GM12872 (cell line): ENCODE measurements at regions not wholly inside any gene's neighbourhood (a gene's known extent, or its start where the extent isn't known, plus 50 kb on each side); places are given as distances from the start of the nearest gene placed in this dataset.

Source experiments
- TF ChIP-seq, protein P1 (sequence below): IDR thresholded peaks from 3 replicates; pipeline ENCODE4 v1.5.1; 2011; ENCODE audit warnings: low read depth, mild to moderate bottlenecking, low read length, moderate library complexity; ENCODE audit not compliant: insufficient read depth

DNA sequence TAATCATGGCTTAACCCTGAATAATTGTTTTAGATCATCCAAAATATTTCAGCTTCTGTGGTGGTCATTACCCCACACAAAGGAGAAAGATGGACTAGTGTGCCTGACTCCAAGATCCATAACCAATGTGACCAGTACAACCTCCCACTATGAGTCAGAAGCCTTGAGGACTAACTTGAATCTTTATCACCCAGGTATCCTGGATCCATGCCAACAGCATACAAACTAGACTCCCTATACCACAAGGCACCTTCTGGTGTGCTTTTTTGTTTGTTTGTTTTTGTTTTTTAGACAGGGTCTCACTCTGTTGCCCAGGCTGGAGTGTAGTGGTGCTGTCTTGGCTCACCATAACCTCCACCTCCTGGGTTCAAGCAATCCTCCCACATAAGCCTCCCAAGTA lies 317.7 kb downstream of the VPS13C start:
- TF ChIP-seq, protein P1, sequence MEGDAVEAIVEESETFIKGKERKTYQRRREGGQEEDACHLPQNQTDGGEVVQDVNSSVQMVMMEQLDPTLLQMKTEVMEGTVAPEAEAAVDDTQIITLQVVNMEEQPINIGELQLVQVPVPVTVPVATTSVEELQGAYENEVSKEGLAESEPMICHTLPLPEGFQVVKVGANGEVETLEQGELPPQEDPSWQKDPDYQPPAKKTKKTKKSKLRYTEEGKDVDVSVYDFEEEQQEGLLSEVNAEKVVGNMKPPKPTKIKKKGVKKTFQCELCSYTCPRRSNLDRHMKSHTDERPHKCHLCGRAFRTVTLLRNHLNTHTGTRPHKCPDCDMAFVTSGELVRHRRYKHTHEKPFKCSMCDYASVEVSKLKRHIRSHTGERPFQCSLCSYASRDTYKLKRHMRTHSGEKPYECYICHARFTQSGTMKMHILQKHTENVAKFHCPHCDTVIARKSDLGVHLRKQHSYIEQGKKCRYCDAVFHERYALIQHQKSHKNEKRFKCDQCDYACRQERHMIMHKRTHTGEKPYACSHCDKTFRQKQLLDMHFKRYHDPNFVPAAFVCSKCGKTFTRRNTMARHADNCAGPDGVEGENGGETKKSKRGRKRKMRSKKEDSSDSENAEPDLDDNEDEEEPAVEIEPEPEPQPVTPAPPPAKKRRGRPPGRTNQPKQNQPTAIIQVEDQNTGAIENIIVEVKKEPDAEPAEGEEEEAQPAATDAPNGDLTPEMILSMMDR = no peak

DNA sequence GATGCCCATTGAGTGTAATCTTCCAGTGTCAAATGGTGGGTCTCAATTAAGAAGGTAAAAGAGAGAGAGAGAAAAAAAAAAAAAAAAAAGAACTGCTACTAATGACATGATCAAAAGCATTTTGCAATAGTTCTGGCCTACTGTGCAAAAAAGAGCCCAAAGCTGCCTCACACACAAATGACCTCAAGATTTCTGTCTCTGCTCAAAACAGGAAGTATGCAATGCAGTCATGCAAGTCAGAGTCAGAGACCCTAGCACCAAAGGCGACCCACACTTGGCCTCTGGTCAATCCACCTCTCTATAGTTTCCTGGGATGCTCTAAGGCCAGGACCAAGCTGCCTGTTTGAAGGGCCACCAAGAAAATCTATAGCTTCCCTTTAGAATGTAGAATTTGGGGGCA lies 323.5 kb downstream of the VPS13C start:
- TF ChIP-seq, protein P1 = no peak

DNA sequence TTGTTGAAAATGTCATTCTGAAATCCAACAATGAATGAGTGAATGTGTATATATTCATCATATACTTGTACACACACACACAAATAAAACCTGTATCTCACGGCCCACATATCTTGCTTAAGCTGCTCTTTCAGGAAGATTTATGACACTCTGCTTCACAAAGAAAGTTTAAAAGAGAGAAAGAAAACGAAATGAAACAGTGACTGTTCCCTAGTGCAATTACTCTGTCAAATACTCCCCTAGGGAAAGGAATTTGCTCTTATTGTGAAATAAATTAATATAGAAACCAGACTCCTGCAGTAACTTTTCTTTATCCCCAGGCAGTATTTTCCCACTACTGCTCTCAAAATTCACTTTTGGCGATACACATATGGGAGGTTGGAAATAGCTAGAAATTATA lies 329.1 kb downstream of the VPS13C start:
- TF ChIP-seq, protein P1 = no peak

DNA sequence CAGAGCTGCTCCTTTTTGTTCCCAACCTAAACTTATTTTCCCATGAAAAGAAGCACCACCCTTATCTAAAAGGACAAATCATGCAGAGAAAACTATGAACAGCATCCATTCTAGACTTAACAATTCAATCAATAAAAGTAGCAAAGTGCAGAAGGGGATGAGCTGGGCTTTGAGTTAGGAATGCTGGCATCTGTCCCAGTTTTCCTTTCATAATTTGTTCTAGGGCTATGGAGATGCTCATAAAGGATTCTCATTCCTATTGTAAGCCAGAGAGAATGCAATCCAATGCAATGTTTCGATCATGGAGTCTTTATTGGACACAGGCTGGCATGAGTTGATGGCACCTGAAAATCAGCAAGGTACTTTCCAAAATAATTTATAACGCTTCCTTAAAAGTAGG lies 330.6 kb downstream of the VPS13C start:
- TF ChIP-seq, protein P1 = no peak

DNA sequence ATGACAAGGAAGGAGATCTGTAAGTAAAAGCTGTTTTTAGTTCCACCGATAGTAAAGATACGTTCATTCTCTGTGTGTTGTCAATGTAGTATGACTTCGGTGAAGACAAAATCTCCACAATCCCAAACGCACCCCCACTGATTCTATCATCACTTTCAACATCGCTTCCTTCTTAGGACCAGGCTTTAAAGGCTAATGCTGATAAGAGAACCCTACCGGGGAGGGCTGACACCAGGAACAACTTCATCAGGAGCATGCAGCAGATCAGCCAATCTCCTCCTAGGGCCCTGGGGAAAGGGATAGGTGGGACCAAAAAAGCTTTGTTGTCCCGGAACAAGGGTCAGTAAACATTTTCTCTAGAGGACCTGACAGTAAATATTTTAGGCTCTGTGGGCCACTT lies 334.1 kb downstream of the VPS13C start:
- TF ChIP-seq, protein P1 = no peak

DNA sequence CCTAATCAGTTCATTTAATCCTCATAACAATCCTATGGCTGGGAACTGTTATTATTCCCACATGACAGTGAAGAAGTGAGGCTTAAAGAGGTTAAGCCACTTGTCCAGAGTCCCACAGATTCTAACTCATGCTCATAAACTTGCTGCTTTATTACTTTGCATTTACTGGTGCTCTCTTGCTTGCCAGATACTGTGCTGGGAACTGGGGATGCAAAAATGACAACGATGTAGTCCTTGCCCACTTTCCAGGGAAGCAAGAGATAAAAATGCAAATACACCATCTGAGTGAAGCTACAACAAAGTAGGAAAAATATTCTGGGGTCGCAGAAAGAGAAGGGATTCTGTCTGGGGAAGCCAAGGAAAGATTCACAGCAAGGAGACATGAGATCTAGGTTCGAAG lies 335.0 kb downstream of the VPS13C start:
- TF ChIP-seq, protein P1 = no peak

DNA sequence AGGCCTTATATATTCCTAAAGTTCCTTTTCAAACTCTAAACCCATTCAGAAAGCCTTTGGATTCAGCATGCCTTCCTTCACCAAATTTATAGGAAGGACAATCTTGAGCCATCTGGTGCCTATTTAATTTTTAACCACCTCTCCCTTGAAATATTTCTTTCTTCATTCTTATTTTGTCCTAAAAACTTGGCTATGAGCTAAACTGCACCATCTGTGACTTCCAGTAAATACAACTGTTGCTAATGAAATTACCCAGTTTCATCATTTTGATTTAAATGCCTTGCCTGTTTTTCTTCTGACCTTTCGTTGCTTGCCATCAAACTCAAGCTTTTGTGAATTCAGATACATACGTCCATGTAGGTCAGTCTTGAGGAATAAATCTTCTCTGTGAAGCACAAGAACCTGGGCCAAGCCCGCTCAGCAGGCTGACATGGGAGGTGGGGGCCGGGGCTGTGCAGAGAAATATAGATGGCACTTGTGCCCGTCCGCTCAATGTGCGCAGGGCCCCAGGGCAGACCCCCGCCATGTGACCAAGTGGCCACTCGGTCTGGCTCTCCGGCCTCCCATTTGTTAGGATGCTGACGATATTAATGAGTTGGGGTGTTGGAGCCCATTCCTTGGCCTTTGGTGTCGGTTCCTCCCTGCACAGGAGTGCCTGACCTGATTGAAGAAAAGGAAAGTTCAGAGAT lies 335.9 kb downstream of the VPS13C start:
- TF ChIP-seq, protein P1 = no peak
